Brain microvascular endothelial cell (primary cell): ENCODE measurements at regions not wholly inside any gene's neighbourhood (a gene's known extent, or its start where the extent isn't known, plus 50 kb on each side); places are given as distances from the start of the nearest gene placed in this dataset.
"Not testable (repeated sequence)": the region's sequence is repeated elsewhere in the genome, so short reads cannot be mapped to it uniquely, and the experiment has no call there.

Source experiments
- DNase-seq: peaks from one replicate; pipeline ENCODE4 v3.0.0-alpha.2; 2020
- H3K27ac ChIP-seq: fragments of 250-450 bp; sonication (Bioruptor Pico); 2 replicates; pipeline ENCODE4 v1.5.1; 2020; ENCODE audit warnings: mild to moderate bottlenecking, moderate library complexity
- H3K27me3 ChIP-seq: fragments of 250-450 bp; sonication (Bioruptor Pico); replicated peaks from 2 replicates; pipeline ENCODE4 v1.5.1; 2020; ENCODE audit warnings: mild to moderate bottlenecking
- H3K36me3 ChIP-seq: fragments of 250-450 bp; sonication (Bioruptor Pico); replicated peaks from 2 replicates; pipeline ENCODE4 v1.5.1; 2020; ENCODE audit warnings: mild to moderate bottlenecking
- H3K4me3 ChIP-seq: 2 replicates; pipeline ENCODE4 v1.5.1; 2011; ENCODE audit warnings: low read depth, mild to moderate bottlenecking, control low read depth, low read length, moderate library complexity
- CTCF ChIP-seq: IDR thresholded peaks from 2 replicates; pipeline ENCODE4 v1.5.1; 2011; ENCODE audit warnings: low read depth, mild to moderate bottlenecking, moderate library complexity, low read length, control low read depth, inconsistent platforms; ENCODE audit errors: missing control alignments
- in situ Hi-C: cut with HindIII; loops from 2 replicates; pipeline ENCODE4 v1.10.0; 2017; ENCODE audit warnings: low sequenced_read_pairs, low pct_ligation_motif_present

DNA sequence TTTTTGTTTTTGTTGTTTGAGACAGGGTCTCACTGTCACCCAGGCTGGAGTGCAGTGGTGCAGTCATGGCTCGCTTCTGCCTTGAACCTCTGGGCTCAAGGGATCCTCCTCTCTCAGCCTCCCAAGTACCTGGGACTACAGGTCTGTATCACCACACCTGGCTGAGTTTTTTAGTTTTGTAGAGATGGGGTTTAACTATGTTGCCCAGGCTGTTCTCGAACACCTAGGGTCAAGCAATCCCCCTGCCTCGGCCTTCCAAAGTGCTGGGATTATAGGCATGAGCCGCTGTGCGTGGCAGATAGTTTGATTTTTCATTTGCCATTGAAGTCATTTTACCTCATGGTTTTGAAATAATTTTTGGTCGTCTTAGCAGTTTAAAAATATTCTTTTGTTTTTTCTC is 94.3 kb upstream of the EIF5 start:
- no peak for DNase-seq
- Histone ChIP-seq H3K36me3 (no peaks in the 10 kb centered on the region), H3K27ac (no peak overlapping the region), H3K4me3 (no peak overlapping the region), H3K27me3 (peaks cover 5% of the 10 kb centered on the region)
- no peak for TF ChIP-seq CTCF
- in situ Hi-C loops: no loop called here

GRCh38 chr14:103241531-103241930 is 92.5 kb upstream of the EIF5 start:
- no peak for DNase-seq
- in situ Hi-C loops: no loop called here
- Histone ChIP-seq H3K36me3 (no peaks in the 10 kb centered on the region), H3K27ac (no peak overlapping the region), H3K27me3 (peaks cover 2% of the 10 kb centered on the region), H3K4me3 (no peak overlapping the region)
- TF ChIP-seq CTCF: no peak

- in situ Hi-C loops: no loop called here
- TF ChIP-seq CTCF: no peak
- no peak for DNase-seq
- peaks cover 2% of the 10 kb centered on the region for H3K27me3 ChIP-seq
- no peak overlapping the region for H3K4me3 ChIP-seq
- H3K36me3 ChIP-seq: no peaks in the 10 kb centered on the region
- no peak overlapping the region for H3K27ac ChIP-seq
These were observed 90.0 kb upstream of the EIF5 start for GRCh38 chr14:103243764-103244737.

GRCh38 chr14:103245624-103246031 is 88.4 kb upstream of the EIF5 start:
- in situ Hi-C loops, H3K36me3 ChIP-seq: not testable (repeated sequence)

GRCh38 chr14:103246070-103246469 is 88.0 kb upstream of the EIF5 start:
- no peak for DNase-seq
- no peaks in the 10 kb centered on the region for H3K27me3 ChIP-seq
- in situ Hi-C loops: no loop called here
- TF ChIP-seq CTCF: no peak
- H3K36me3 ChIP-seq: no peaks in the 10 kb centered on the region
- no peak overlapping the region for H3K27ac ChIP-seq
- no peak overlapping the region for H3K4me3 ChIP-seq

More at GRCh38 chr14:103245624-103246031, 88.4 kb upstream of the EIF5 start:
- not testable (repeated sequence) for H3K4me3 ChIP-seq, H3K27me3 ChIP-seq, H3K27ac ChIP-seq
- DNase-seq: peak; percentile 23

DNA sequence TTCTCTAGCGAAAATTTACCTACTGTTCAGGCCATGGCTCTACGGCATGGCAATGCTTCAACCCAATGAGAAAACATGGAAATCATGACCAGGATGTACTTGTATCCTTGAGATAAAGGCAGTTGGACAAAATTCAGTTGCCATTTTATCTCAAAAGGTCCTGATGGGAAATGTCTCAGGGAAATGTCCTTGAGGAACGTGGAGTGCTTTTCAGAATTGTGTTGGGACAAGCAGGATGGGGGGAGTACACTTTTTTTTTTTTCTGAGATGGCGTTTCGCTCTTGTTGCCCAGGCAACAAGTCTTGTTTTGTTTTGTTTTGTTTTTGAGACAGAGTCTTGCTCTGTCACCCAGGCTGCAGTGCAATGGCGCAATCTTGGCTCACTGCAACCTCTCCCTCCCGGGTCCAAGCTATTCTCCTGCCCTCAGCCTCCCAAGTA is 86.8 kb upstream of the EIF5 start:
- in situ Hi-C loops: no loop called here
- Histone ChIP-seq H3K27ac (no peak overlapping the region), H3K4me3 (no peak overlapping the region), H3K27me3 (no peaks in the 10 kb centered on the region), H3K36me3 (no peaks in the 10 kb centered on the region)
- no peak for DNase-seq
- no peak for TF ChIP-seq CTCF
